Cardiac muscle cell (in vitro differentiated cells and primary cell): ENCODE measurements at regions not wholly inside any gene's neighbourhood (a gene's known extent, or its start where the extent isn't known, plus 50 kb on each side); places are given as distances from the start of the nearest gene placed in this dataset.

ENCODE experiments used
- DNase-seq, 2 donors: peaks; one replicate each; pipeline versions ENCODE4 v3.0.0 to v3.0.0-alpha.2; 2010 to 2017; ENCODE audit warnings: low read depth in 1 of 2, low spot score in 1 of 2
- H3K27ac ChIP-seq: fragments of 200-600 bp; sonication (generic); 2 replicates; pipeline ENCODE4 v1.5.1; 2016
- H3K27me3 ChIP-seq: fragments of 200-600 bp; sonication (generic); 2 replicates; pipeline ENCODE4 v1.6.0; 2016; ENCODE audit warnings: control low read depth
- H3K36me3 ChIP-seq: fragments of 200-600 bp; sonication (generic); 2 replicates; pipeline ENCODE4 v1.5.1; 2016; ENCODE audit warnings: control low read depth
- H3K4me1 ChIP-seq: fragments of 200-600 bp; sonication (generic); 2 replicates; pipeline ENCODE4 v1.8.1; 2017; ENCODE audit warnings: low read depth, mild to moderate bottlenecking, mixed run types
- H3K4me3 ChIP-seq: fragments of 200-600 bp; sonication (generic); 2 replicates; pipeline ENCODE4 v1.5.1; 2016; ENCODE audit warnings: mild to moderate bottlenecking
- H3K9me3 ChIP-seq: fragments of 200-600 bp; sonication (generic); 2 replicates; pipeline ENCODE4 v1.5.1; 2017; ENCODE audit warnings: low read depth, mild to moderate bottlenecking, control low read depth
- TF ChIP-seq, protein P1 (sequence below): IDR thresholded peaks from 2 replicates; pipeline ENCODE4 v1.5.1; 2012; ENCODE audit warnings: low read depth, mild to moderate bottlenecking, low read length

DNA sequence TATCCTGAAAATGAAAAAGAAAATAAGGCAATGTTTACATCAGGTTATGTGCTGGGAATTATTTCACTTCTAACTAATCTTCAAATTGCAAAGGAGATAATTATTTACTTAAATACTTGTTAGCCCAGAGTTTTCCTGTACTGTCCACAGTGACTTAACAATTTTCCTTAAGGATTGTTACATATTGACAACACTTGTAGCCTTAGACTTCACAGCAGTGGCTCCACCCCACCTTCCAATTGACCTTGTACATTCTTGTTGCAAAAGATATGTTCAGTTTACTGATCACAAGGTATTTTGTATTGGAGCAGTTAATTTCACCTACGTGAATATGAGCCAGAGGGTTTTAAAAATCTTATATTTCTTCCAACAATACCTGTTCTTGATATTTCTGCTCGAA is 376.9 kb downstream of the CNTN6 start:
- DNase-seq, result no peak
- Histone ChIP-seq H3K27ac (no peak overlapping the region), H3K36me3 (no peaks in the 10 kb centered on the region), H3K4me3 (no peak overlapping the region), H3K4me1 (no peaks in the 10 kb centered on the region), H3K9me3 (no peaks in the 10 kb centered on the region), H3K27me3 (no peaks in the 10 kb centered on the region)
- TF ChIP-seq, protein P1, sequence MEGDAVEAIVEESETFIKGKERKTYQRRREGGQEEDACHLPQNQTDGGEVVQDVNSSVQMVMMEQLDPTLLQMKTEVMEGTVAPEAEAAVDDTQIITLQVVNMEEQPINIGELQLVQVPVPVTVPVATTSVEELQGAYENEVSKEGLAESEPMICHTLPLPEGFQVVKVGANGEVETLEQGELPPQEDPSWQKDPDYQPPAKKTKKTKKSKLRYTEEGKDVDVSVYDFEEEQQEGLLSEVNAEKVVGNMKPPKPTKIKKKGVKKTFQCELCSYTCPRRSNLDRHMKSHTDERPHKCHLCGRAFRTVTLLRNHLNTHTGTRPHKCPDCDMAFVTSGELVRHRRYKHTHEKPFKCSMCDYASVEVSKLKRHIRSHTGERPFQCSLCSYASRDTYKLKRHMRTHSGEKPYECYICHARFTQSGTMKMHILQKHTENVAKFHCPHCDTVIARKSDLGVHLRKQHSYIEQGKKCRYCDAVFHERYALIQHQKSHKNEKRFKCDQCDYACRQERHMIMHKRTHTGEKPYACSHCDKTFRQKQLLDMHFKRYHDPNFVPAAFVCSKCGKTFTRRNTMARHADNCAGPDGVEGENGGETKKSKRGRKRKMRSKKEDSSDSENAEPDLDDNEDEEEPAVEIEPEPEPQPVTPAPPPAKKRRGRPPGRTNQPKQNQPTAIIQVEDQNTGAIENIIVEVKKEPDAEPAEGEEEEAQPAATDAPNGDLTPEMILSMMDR, result no peak

DNA sequence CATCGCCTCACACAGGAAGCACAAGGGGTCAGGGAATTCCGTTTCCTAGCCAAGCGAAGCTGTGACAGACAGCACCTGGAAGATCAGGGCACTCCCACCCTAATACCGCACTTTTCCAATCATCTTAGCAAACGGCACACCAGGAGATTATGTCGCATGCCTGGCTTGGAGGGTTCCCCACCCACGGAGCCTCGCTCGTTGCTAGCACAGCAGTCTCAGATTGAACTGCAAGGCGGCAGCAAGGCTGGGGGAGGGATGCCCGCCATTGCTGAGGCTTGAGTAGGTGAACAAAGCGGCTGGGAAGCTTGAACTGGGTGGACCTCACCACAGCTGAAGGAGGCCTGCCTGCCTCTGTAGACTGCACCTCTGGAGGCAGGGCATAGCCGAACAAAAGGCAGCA is 384.8 kb downstream of the CNTN6 start:
- Histone ChIP-seq H3K27ac (no peak overlapping the region), H3K27me3 (no peaks in the 10 kb centered on the region), H3K9me3 (no peaks in the 10 kb centered on the region), H3K4me1 (no peaks in the 10 kb centered on the region), H3K36me3 (no peaks in the 10 kb centered on the region), H3K4me3 (no peak overlapping the region)
- DNase-seq, result no peak
- TF ChIP-seq, protein P1, result no peak

DNA sequence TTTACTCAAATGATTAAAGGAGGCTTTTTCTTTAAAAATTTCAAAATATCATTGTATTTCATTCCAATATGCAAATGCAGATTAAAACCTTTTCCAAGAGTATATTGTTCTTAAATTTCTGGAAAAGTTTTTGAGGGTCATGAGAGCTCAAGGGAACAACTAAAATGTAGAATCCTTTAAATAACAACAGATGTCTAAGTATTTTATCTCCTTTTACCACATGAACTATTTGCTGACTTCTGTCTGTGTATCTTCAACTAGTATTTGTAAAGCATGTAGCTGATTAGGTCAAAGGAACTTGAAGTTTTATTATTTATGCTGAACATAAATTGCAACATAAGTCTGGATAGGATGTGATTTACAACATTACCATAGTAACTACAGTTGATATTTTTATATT is 402.6 kb downstream of the CNTN6 start:
- TF ChIP-seq, protein P1, result no peak

DNA sequence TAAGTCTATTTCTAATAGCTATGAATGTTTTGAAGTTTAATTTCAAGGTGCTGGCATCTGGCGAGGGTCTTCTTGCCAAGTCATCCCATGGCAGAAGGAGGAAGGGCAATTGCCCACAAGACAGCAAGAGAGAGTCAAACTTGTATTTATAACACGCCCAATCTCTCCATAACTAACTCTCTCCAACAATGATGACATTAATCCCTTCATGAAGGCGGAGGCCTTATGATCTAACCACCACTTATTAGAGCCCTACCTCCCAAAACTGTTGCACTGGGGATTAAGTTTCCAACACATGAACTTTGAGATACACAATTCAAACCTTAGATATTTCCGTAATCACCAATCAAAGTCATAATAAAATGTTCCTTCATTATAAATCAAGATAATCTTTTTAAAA is 406.9 kb downstream of the CNTN6 start:
- TF ChIP-seq, protein P1, result no peak
- DNase-seq, result no peak
- Histone ChIP-seq H3K4me3 (no peak overlapping the region), H3K27me3 (no peaks in the 10 kb centered on the region), H3K4me1 (peaks cover 1% of the 10 kb centered on the region), H3K9me3 (no peaks in the 10 kb centered on the region), H3K36me3 (no peaks in the 10 kb centered on the region), H3K27ac (no peak overlapping the region)

More for the DNA sequence above, 402.6 kb downstream of the CNTN6 start:
- DNase-seq, result no peak
- Histone ChIP-seq H3K36me3 (no peaks in the 10 kb centered on the region), H3K4me3 (no peak overlapping the region), H3K9me3 (no peaks in the 10 kb centered on the region), H3K27me3 (no peaks in the 10 kb centered on the region), H3K4me1 (peaks cover 7% of the 10 kb centered on the region), H3K27ac (no peak overlapping the region)

DNA sequence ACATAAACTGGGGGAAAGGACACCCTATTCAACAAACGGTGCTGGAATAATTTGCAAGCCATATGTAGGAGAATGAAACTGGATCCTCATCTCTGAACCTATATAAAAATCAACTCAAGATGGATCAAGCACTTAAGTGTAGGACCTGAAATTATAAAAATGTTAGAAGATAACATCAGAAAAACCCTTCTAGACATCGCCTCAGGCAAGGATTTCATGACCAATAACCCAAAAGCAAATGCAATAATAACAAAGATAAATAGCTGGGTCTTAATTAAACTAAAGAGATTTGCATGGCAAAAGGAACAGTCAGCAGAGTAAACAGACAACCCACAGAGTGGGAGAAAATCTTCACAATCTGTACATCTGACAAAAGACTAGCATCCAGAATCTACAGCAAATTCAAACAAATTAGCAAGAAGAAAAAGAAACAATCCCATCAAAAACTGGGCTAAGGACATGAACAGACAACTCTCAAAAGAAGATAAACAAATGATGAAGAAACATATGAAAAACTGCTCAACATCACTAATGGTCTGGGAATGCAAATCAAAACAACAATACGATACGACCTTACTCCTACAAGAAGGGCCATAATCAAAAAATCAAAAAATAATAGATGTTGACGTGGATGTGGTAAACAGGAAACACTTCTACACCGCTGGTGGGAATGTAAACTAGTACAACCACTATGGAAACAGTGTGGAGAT is 408.7 kb downstream of the CNTN6 start:
- H3K4me1 ChIP-seq, result no peaks in the 10 kb centered on the region
- TF ChIP-seq, protein P1, result no peak
- no peak overlapping the region for H3K4me3 ChIP-seq
- H3K9me3 ChIP-seq, result no peaks in the 10 kb centered on the region
- H3K27me3 ChIP-seq, result no peaks in the 10 kb centered on the region
- no peaks in the 10 kb centered on the region for H3K36me3 ChIP-seq
- DNase-seq, result no peak
- no peak overlapping the region for H3K27ac ChIP-seq
